ENCODE measurements at regions not wholly inside any gene's neighbourhood (a gene's known extent, or its start where the extent isn't known, plus 50 kb on each side); places are given as distances from the start of the nearest gene placed in this dataset.

DNA sequence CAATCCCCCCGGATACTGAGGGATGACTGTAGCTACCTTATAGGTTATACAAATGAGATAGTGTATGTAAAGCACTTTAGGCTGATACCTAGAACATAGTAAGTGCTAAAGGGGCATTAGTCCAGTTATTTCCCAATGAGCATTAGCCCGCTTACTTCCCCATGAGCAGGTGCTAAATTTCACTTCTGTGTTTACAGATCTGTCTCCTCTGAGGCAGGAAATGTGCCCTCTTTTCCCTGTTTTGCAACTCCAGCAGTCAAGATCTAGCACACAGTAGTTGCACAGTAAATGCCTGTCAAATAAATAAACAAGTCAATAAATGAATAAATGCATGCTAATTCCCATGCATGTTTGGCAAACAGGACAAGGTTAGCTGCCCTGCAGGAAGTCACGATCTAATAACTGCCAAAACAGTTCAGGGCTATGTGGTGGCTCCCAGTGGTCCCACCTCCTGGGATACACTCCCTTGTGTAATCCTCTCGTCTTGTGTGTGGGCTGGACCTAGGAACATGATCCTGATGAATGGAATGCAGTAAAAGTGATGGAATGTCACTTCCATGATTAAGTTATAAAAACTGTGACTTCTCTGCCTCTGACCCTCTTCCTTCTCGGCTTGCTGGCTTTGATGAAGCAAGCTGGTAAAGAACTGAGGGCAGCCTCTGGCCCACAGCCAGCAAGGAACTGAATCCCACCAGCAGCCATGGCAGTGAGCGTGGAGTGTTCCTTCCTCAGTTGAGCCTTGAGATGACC is 459.0 kb downstream of the SOX6 start:
- TF ChIP-seq CTCF (conservative IDR thresholded peaks at IDR 0.05; ENCODE audit: low read length), result no peak
- no peak for TF ChIP-seq EZH2phosphoT487 (IDR thresholded peaks at IDR 0.05; ENCODE audit: borderline replicate concordance)
